ENCODE measurements at regions not wholly inside any gene's neighbourhood (a gene's known extent, or its start where the extent isn't known, plus 50 kb on each side); places are given as distances from the start of the nearest gene placed in this dataset.
"Not testable (repeated sequence)": the region's sequence is repeated elsewhere in the genome, so short reads cannot be mapped to it uniquely, and the experiment has no call there.

DNA sequence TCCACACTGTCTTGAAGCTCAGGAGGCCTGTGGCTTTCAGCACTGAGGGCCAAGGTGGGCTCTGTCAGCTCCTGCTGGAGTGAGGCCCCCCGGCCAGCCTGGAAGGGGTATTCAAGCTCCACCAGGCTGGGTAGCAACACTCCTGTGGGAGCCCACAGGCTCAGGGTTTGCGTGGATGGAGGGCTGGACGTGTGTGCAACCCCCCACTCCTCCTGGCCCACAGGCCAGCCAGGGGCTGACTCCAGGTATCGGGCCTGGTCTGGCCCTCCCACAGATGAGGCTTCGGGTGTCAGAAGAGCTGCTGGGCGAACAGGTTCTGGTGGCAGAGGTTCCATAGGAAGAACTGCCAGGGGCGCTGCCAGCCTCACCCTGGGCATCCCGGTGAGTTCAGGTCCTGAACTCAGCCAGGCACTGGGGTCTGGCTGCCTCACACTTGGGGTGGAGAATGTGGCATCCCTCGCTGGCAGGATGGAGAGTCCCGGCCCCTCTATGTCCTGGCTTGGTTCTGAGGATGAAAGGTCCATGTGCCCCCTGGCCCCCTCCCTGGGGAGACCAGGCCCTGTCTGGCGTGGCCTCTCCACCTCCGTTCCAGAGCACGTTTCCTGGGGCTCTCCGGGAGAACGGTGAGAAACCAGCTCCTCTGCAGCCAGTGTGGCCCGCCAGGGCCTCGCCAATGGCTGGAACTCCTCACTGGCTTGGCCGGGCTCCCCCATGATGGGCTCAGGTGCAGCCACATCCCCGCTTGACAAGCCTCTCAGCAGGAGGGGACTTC, 64.6 kb upstream of the TARDBP start:
- TF ChIP-seq, protein P1, sequence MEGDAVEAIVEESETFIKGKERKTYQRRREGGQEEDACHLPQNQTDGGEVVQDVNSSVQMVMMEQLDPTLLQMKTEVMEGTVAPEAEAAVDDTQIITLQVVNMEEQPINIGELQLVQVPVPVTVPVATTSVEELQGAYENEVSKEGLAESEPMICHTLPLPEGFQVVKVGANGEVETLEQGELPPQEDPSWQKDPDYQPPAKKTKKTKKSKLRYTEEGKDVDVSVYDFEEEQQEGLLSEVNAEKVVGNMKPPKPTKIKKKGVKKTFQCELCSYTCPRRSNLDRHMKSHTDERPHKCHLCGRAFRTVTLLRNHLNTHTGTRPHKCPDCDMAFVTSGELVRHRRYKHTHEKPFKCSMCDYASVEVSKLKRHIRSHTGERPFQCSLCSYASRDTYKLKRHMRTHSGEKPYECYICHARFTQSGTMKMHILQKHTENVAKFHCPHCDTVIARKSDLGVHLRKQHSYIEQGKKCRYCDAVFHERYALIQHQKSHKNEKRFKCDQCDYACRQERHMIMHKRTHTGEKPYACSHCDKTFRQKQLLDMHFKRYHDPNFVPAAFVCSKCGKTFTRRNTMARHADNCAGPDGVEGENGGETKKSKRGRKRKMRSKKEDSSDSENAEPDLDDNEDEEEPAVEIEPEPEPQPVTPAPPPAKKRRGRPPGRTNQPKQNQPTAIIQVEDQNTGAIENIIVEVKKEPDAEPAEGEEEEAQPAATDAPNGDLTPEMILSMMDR (IDR thresholded peaks at IDR 0.05; ENCODE audit: low read depth, low read length), result no peak
- Histone ChIP-seq H3K27ac (ENCODE audit: low read depth, low read length) (no peak overlapping the region), H3K9me3 (ENCODE audit: control insufficient read depth, insufficient read depth, low read length) (no peaks in the 10 kb centered on the region; the same call in 1 of the 2 replicates), H3K27me3 (ENCODE audit: control insufficient read depth, insufficient read depth, low read length) (peaks cover 26% of the 10 kb centered on the region), H3K4me3 (ENCODE audit: low read depth, low read length) (no peak overlapping the region)
- DNase-seq (ENCODE audit: low read depth, low spot score), result no peak
- ChIA-PET CTCF (no interaction called here), POLR2A (no interaction called here)

DNA sequence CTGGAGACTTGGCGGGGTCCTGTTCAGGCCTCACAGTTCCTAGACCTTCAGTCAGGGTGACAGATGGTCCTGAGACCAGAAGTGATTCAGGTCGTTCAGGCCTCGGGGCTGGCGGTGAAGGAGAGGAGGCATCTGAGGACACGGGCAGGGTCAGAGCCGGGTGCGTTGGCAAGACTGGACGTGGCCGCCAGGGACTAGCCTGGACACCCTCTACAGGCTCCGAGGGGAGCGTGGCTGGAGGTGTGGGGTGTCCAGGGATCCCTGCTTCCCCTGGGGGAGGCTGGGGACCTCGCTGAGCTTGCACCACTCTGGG, 64.0 kb upstream of the TARDBP start:
- ChIA-PET CTCF (no interaction called here), POLR2A (no interaction called here)
- Histone ChIP-seq H3K4me3 (ENCODE audit: low read depth, low read length) (no peak overlapping the region), H3K27ac (ENCODE audit: low read depth, low read length) (no peak overlapping the region), H3K9me3 (ENCODE audit: control insufficient read depth, insufficient read depth, low read length) (peaks cover 2% of the 10 kb centered on the region), H3K27me3 (ENCODE audit: control insufficient read depth, insufficient read depth, low read length) (peaks cover 24% of the 10 kb centered on the region)
- TF ChIP-seq, protein P1 (IDR thresholded peaks at IDR 0.05; ENCODE audit: low read depth, low read length), result no peak
- no peak for DNase-seq (ENCODE audit: low read depth, low spot score)

DNA sequence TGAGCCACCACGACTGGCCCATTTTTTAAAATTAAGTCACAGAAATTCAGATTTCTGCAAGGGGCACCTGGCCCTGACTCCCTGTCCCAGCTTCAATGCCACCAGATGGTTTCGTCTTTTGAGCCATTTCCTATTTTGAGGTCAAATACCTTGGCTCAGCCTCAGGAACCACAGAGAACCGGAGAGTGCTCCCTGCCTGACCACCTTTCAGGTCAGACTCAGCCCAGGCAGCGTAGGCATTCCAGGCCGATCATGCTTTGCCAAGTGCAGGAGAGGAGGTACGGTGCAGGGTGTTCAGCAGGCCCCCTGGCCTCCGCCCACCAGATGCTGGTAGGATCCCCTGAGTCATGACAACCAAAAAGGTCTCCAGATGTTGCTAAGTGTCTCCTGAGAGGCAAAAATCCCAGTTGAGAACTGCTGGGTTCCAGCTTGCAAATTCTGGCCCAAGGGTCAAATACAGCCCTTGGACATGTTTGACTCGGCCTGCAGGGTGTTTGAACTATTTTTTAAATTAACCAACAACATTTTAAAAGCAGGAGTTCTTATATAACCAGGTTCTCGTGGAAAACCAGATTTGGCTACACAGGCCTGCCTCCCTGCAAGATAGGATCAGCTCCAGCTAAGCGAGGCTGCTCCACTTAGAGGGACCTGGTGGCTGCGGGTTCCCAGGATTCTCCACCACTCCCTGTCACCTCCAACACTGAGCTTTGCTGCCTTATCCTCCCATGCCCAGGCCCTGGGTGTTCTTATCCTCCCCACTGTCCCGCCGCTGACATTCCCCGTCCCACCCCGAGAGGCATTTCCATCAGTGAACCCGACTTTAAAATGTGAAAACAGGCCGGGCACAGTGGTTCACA, 61.9 kb upstream of the TARDBP start:
- POLR2A ChIA-PET, result no interaction called here

DNA sequence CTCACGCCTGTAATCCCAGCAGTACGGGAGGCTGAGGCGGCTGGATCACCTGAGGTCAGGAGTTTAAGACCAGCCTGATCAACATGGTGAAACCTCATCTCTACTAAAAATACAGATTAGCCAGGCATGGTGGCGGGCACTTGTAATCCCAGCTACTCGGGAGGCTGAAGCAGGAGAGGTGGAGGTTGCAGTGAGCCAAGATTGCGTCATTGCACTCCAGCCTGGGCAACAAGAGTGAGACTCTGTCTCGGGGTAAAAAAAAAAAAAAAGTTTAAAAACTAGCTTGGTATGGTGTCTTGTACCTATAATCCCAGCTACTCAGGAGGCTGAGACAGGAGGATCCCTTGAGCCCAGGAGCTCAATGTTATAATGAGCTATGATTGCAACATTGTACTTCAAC, 61.2 kb upstream of the TARDBP start:
- H3K4me3 ChIP-seq (ENCODE audit: low read depth, low read length); H3K27ac ChIP-seq (ENCODE audit: low read depth, low read length); POLR2A ChIA-PET; H3K9me3 ChIP-seq (ENCODE audit: control insufficient read depth, insufficient read depth, low read length); DNase-seq (ENCODE audit: low read depth, low spot score): not testable (repeated sequence)
- CTCF ChIA-PET, result interaction anchor here (1.0 kb wide), 1 partner anchor 9 kb away, joined by 3 read pairs; no protein-coding TSS in a partner anchor
- H3K27me3 ChIP-seq (ENCODE audit: control insufficient read depth, insufficient read depth, low read length), result peaks cover 28% of the 10 kb centered on the region

More for the DNA sequence above, 61.9 kb upstream of the TARDBP start:
- TF ChIP-seq, protein P1 (IDR thresholded peaks at IDR 0.05; ENCODE audit: low read depth, low read length), result no peak
- Histone ChIP-seq H3K27ac (ENCODE audit: low read depth, low read length) (no peak overlapping the region), H3K4me3 (ENCODE audit: low read depth, low read length) (no peak overlapping the region), H3K27me3 (ENCODE audit: control insufficient read depth, insufficient read depth, low read length) (peaks cover 28% of the 10 kb centered on the region), H3K9me3 (ENCODE audit: control insufficient read depth, insufficient read depth, low read length) (peaks cover 9% of the 10 kb centered on the region)
- DNase-seq (ENCODE audit: low read depth, low spot score), result no peak
- CTCF ChIA-PET, result interaction anchor here (0.5 to 1.0 kb wide), 2 partner anchors 9 to 465 kb away, joined by 3 to 4 read pairs; no protein-coding TSS in a partner anchor

DNA sequence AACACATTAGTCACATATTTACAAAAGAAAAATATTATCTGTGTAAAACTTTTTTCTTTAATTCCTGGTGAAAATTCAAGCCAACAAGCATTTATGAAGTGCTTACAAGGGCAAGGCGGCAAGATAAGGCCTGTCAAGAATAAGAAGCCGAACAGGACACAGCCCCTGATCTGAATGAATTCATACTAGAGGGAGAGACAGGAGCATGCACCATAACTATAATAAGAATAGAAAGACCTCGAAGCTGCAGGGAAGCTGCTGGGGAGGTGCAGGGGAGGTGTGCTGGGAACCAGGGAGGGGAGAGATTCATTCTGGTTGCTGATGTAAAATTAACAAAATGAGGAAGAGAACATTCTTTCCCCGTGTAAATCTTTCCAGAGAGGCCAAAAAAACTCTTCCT, 60.5 kb upstream of the TARDBP start:
- no peak for DNase-seq (ENCODE audit: low read depth, low spot score)
- peaks cover 9% of the 10 kb centered on the region for H3K9me3 ChIP-seq (ENCODE audit: control insufficient read depth, insufficient read depth, low read length)
- ChIA-PET CTCF (interaction anchor here (1.0 kb wide), 1 partner anchor 10 kb away, joined by 3 read pairs; no protein-coding TSS in a partner anchor), POLR2A (no interaction called here)
- peaks cover 28% of the 10 kb centered on the region for H3K27me3 ChIP-seq (ENCODE audit: control insufficient read depth, insufficient read depth, low read length)
- TF ChIP-seq, protein P1 (IDR thresholded peaks at IDR 0.05; ENCODE audit: low read depth, low read length), result no peak
- no peak overlapping the region for H3K4me3 ChIP-seq (ENCODE audit: low read depth, low read length)
- H3K27ac ChIP-seq (ENCODE audit: low read depth, low read length), result no peak overlapping the region
